GM21447 (cell line): ENCODE measurements at regions not wholly inside any gene's neighbourhood (a gene's known extent, or its start where the extent isn't known, plus 50 kb on each side); places are given as distances from the start of the nearest gene placed in this dataset.
"Not testable (repeated sequence)": the region's sequence is repeated elsewhere in the genome, so short reads cannot be mapped to it uniquely, and the experiment has no call there.

Experiments used
- ATAC-seq: cut with Tn5 transposase; IDR thresholded peaks from one replicate; pipeline ENCODE4 v1.9.1; 2021; ENCODE audit not compliant: unreplicated experiment

- ATAC-seq: no peak
These were observed 519.1 kb upstream of the AUTS2 start for GRCh38 chr7:69078997-69079769.

GRCh38 chr7:69087281-69087680, 511.0 kb upstream of the AUTS2 start:
- ATAC-seq: not testable (repeated sequence)

- no peak for ATAC-seq
These were observed 510.1 kb upstream of the AUTS2 start for GRCh38 chr7:69088185-69088584.

GRCh38 chr7:69090936-69091335, 507.3 kb upstream of the AUTS2 start:
- ATAC-seq: no peak

GRCh38 chr7:69091521-69091920, 506.8 kb upstream of the AUTS2 start:
- ATAC-seq: no peak

GRCh38 chr7:69095127-69095526, 503.1 kb upstream of the AUTS2 start:
- no peak for ATAC-seq

- ATAC-seq: no peak
These were observed 502.6 kb upstream of the AUTS2 start for GRCh38 chr7:69095649-69096048.

GRCh38 chr7:69104023-69104422, 494.3 kb upstream of the AUTS2 start:
- ATAC-seq: no peak

- ATAC-seq: no peak
These were observed 493.2 kb upstream of the AUTS2 start for GRCh38 chr7:69105092-69105491.

GRCh38 chr7:69105981-69106380, 492.3 kb upstream of the AUTS2 start:
- no peak for ATAC-seq

- ATAC-seq: not testable (repeated sequence)
These were observed 491.8 kb upstream of the AUTS2 start for GRCh38 chr7:69106449-69106848.

GRCh38 chr7:69106946-69107345, 491.3 kb upstream of the AUTS2 start:
- not testable (repeated sequence) for ATAC-seq

- ATAC-seq: no peak
These were observed 490.2 kb upstream of the AUTS2 start for GRCh38 chr7:69108097-69108496.

- ATAC-seq: no peak
These were observed 489.0 kb upstream of the AUTS2 start for GRCh38 chr7:69109246-69109645.

GRCh38 chr7:69109879-69110278, 488.4 kb upstream of the AUTS2 start:
- no peak for ATAC-seq

- no peak for ATAC-seq
These were observed 487.7 kb upstream of the AUTS2 start for GRCh38 chr7:69110450-69111050.

GRCh38 chr7:69114374-69114773, 483.9 kb upstream of the AUTS2 start:
- ATAC-seq: no peak

- no peak for ATAC-seq
These were observed 482.5 kb upstream of the AUTS2 start for GRCh38 chr7:69115788-69116187.

GRCh38 chr7:69116196-69116595, 482.1 kb upstream of the AUTS2 start:
- ATAC-seq: not testable (repeated sequence)

- no peak for ATAC-seq
These were observed 475.3 kb upstream of the AUTS2 start for GRCh38 chr7:69122953-69123352.

- ATAC-seq: no peak
These were observed 471.3 kb upstream of the AUTS2 start for GRCh38 chr7:69126896-69127479.

- ATAC-seq: no peak
These were observed 468.8 kb upstream of the AUTS2 start for GRCh38 chr7:69129524-69129923.
